IMR-90 (cell line): ENCODE measurements at regions not wholly inside any gene's neighbourhood (a gene's known extent, or its start where the extent isn't known, plus 50 kb on each side); places are given as distances from the start of the nearest gene placed in this dataset.

Source experiments
- ATAC-seq: fragments of 200-7000 bp; cut with Tn5 transposase; 2 replicates; pipeline ENCODE4 v1.9.1; 2020; ENCODE audit warnings: low read depth, mild to moderate bottlenecking, moderate library complexity
- BruUV-seq: library from RNA; stranded (reverse); fragments of 400-500 nt; replicated peaks from 2 replicates; lab custom pipeline; 2021; lab: Mats Ljungman, UMichigan
- CTCF ChIA-PET: fragments of 300-600 bp; formaldehyde crosslinking; extraction: SDS; loops from one replicate; lab custom pipeline; 2021; ENCODE audit warnings: antibody characterized with exemption; lab: Yijun Ruan, JAX
- POLR2A ChIA-PET: fragments of 300-600 bp; sonication (Branson Sonifier 250); formaldehyde crosslinking; loops from one replicate; lab custom pipeline; 2022; ENCODE audit warnings: antibody characterized with exemption; ENCODE audit not compliant: unreplicated experiment; lab: Charles Lee
- DNase-seq: peaks from one replicate; pipeline ENCODE4 v3.0.0; 2013
- H2AFZ ChIP-seq: replicated peaks from 2 replicates; pipeline ENCODE3; 2013; ENCODE audit warnings: low read length, mild to moderate bottlenecking; ENCODE audit not compliant: poor library complexity
- H2AK5ac ChIP-seq: 2 replicates; pipeline ENCODE4 v1.6.1; 2013; ENCODE audit warnings: low read depth, low read length, inconsistent platforms
- H2AK9ac ChIP-seq: replicated peaks from 2 replicates; pipeline ENCODE3; 2013; ENCODE audit warnings: mild to moderate bottlenecking, low read depth, low read length, moderate library complexity; ENCODE audit not compliant: poor library complexity
- H2BK120ac ChIP-seq: 2 replicates; pipeline ENCODE4 v1.6.1; 2013; ENCODE audit warnings: low read depth, low read length, inconsistent platforms
- H2BK15ac ChIP-seq: 3 replicates; pipeline ENCODE4 v1.6.1; 2013; ENCODE audit warnings: low read depth, low read length, inconsistent platforms
- H2BK20ac ChIP-seq: 2 replicates; pipeline ENCODE4 v1.6.1; 2013; ENCODE audit warnings: low read depth, mild to moderate bottlenecking, inconsistent platforms, low read length, moderate library complexity
- H2BK5ac ChIP-seq: 2 replicates; pipeline ENCODE4 v1.6.1; 2013; ENCODE audit warnings: mild to moderate bottlenecking, low read depth, low read length, inconsistent platforms; ENCODE audit not compliant: poor library complexity, severe bottlenecking
- H3K14ac ChIP-seq: replicated peaks from 2 replicates; pipeline ENCODE4 v1.6.1; 2013; ENCODE audit warnings: low read depth, low read length, inconsistent platforms
- H3K18ac ChIP-seq: 2 replicates; pipeline ENCODE4 v1.6.1; 2013; ENCODE audit warnings: low read depth, low read length, control low read depth
- H3K23ac ChIP-seq: 2 replicates; pipeline ENCODE4 v1.6.1; 2013; ENCODE audit warnings: low read depth, low read length, inconsistent platforms
- H3K27ac ChIP-seq: 2 replicates; pipeline ENCODE4 v1.5.1; 2013; ENCODE audit warnings: mild to moderate bottlenecking, control low read depth, low read length; ENCODE audit not compliant: insufficient read depth
- H3K27me3 ChIP-seq: 2 replicates; pipeline ENCODE4 v1.6.1; 2013; ENCODE audit warnings: low read length; ENCODE audit not compliant: control insufficient read depth, insufficient read depth
- H3K36me3 ChIP-seq: 2 replicates; pipeline ENCODE4 v1.6.1; 2013; ENCODE audit warnings: low read length, mixed read lengths; ENCODE audit not compliant: control insufficient read depth, insufficient read depth
- H3K4ac ChIP-seq: 2 replicates; pipeline ENCODE4 v1.6.1; 2013; ENCODE audit warnings: low read depth, low read length, inconsistent platforms
- H3K4me1 ChIP-seq: 2 replicates; pipeline ENCODE4 v1.6.1; 2013; ENCODE audit warnings: low read length, mixed read lengths; ENCODE audit not compliant: control insufficient read depth, insufficient read depth
- H3K4me2 ChIP-seq: 2 replicates; pipeline ENCODE4 v1.6.1; 2013; ENCODE audit warnings: low read depth, mild to moderate bottlenecking, control low read depth, low read length, moderate library complexity
- H3K4me3 ChIP-seq: 2 replicates; pipeline ENCODE4 v1.5.1; 2013; ENCODE audit warnings: low read depth, mild to moderate bottlenecking, control low read depth, low read length, moderate library complexity; ENCODE audit not compliant: insufficient read depth
- H3K56ac ChIP-seq: 2 replicates; pipeline ENCODE4 v1.6.1; 2013; ENCODE audit warnings: low read length, inconsistent platforms; ENCODE audit not compliant: insufficient read depth; ENCODE audit errors: extremely low read depth
- H3K79me1 ChIP-seq, 2 experiments: 2 replicates each; pipeline ENCODE4 v1.6.1; 2013; ENCODE audit warnings: low read length in 2 of 2, inconsistent platforms in 1 of 2, low read depth in 1 of 2
- H3K9ac ChIP-seq: 2 replicates; pipeline ENCODE4 v1.6.1; 2013; ENCODE audit warnings: low read depth, low read length, control low read depth
- H3K9me1 ChIP-seq: 2 replicates; pipeline ENCODE4 v1.6.1; 2013; ENCODE audit warnings: low read length, inconsistent platforms; ENCODE audit not compliant: insufficient read depth
- H3K9me3 ChIP-seq: 2 replicates; pipeline ENCODE4 v1.6.1; 2013; ENCODE audit warnings: low read length; ENCODE audit not compliant: control insufficient read depth, insufficient read depth
- H4K20me1 ChIP-seq: 2 replicates; pipeline ENCODE4 v1.6.1; 2013; ENCODE audit warnings: low read length, inconsistent platforms; ENCODE audit not compliant: insufficient read depth
- H4K5ac ChIP-seq: 2 replicates; pipeline ENCODE4 v1.6.1; 2013; ENCODE audit warnings: mild to moderate bottlenecking, low read depth, low read length, control low read depth
- H4K8ac ChIP-seq, 2 experiments: 2 replicates each; pipeline ENCODE4 v1.6.1; 2013; ENCODE audit warnings: low read depth in 2 of 2, low read length in 2 of 2, control low read depth in 1 of 2, inconsistent platforms in 1 of 2
- H4K91ac ChIP-seq: 2 replicates; pipeline ENCODE4 v1.6.1; 2013; ENCODE audit warnings: low read depth, low read length, inconsistent platforms; ENCODE audit not compliant: insufficient read depth
- BHLHE40 ChIP-seq: fragments of 150-350 bp; IDR thresholded peaks from 2 replicates; pipeline ENCODE4 v1.6.1; 2016; ENCODE audit warnings: mild to moderate bottlenecking, low read depth, low read length
- CHD1 ChIP-seq: IDR thresholded peaks from 2 replicates; pipeline ENCODE4 v1.6.1; 2012; ENCODE audit warnings: low read depth, low read length, improper control_type of control experiment
- CTCF ChIP-seq: conservative IDR thresholded peaks from 2 replicates; pipeline ENCODE4 v1.5.1; 2012; ENCODE audit warnings: mild to moderate bottlenecking, low read depth, low read length, improper control_type of control experiment
- ELK1 ChIP-seq: fragments of 150-350 bp; IDR thresholded peaks from 2 replicates; pipeline ENCODE4 v1.6.1; 2016; ENCODE audit warnings: low read depth, mild to moderate bottlenecking, low read length, moderate library complexity, borderline replicate concordance
- FOS ChIP-seq: fragments of 150-350 bp; IDR thresholded peaks from 2 replicates; pipeline ENCODE4 v1.6.1; 2016; ENCODE audit warnings: low read depth, low read length
- MAZ ChIP-seq: IDR thresholded peaks from 2 replicates; pipeline ENCODE4 v1.6.1; 2012; ENCODE audit warnings: low read depth, mild to moderate bottlenecking, low read length, improper control_type of control experiment, moderate library complexity, borderline replicate concordance
- MXI1 ChIP-seq: IDR thresholded peaks from 2 replicates; pipeline ENCODE4 v1.6.1; 2012; ENCODE audit warnings: low read depth, mild to moderate bottlenecking, low read length, moderate library complexity, borderline replicate concordance
- NFE2L2 ChIP-seq: fragments of 150-350 bp; IDR thresholded peaks from 2 replicates; pipeline ENCODE4 v1.6.1; 2016; ENCODE audit warnings: low read depth, mild to moderate bottlenecking, low read length
- POLR2A ChIP-seq: IDR thresholded peaks from 2 replicates; pipeline ENCODE4 v1.6.1; 2012; ENCODE audit warnings: mild to moderate bottlenecking, low read depth, low read length
- RCOR1 ChIP-seq: IDR thresholded peaks from 2 replicates; pipeline ENCODE4 v1.6.1; 2012; ENCODE audit warnings: mild to moderate bottlenecking, low read length, improper control_type of control experiment; ENCODE audit not compliant: insufficient replicate concordance
- RFX5 ChIP-seq: IDR thresholded peaks from 2 replicates; pipeline ENCODE4 v1.8.0; 2012; ENCODE audit warnings: low read depth, mild to moderate bottlenecking, low read length, moderate library complexity
- SMC3 ChIP-seq: fragments of 150-350 bp; IDR thresholded peaks from 2 replicates; pipeline ENCODE4 v1.6.1; 2016; ENCODE audit warnings: low read depth, mild to moderate bottlenecking, antibody characterized with exemption, low read length, moderate library complexity
- USF2 ChIP-seq: fragments of 150-350 bp; IDR thresholded peaks from 2 replicates; pipeline ENCODE4 v1.6.1; 2017; ENCODE audit warnings: mild to moderate bottlenecking, antibody characterized with exemption, low read length, low read depth
- WGBS, 2 experiments: methylation state at CpG; one replicate each; pipeline versions ENCODE4 v1.1.5 to v1.1.7; 2013; ENCODE audit warnings: missing lambda C conversion rate in 2 of 2; ENCODE audit not compliant: insufficient read length in 1 of 2; ENCODE audit errors: extremely low coverage in 2 of 2; 5-methylcytosine and 5-hydroxymethylcytosine counted together
- dilution Hi-C: fragments of 300-500 bp; cut with HindIII; formaldehyde crosslinking; loops from one replicate; pipeline ENCODE4 v1.14.3; 2018; ENCODE audit warnings: low sequenced_read_pairs; ENCODE audit not compliant: unreplicated experiment
- in situ Hi-C: fragments of 300-500 bp; cut with MboI; formaldehyde crosslinking; loops from 3 replicates; pipeline ENCODE4 v1.14.3; 2019; ENCODE audit warnings: low sequenced_read_pairs, inconsistent platforms, mixed read lengths
- intact Hi-C: fragments of 100-400 bp; cut with micrococcal nuclease; formaldehyde crosslinking; loops from 2 replicates; pipeline ENCODE4 v1.10.0; 2022

- H3K18ac ChIP-seq: no peak overlapping the region
- intact Hi-C loops: no loop called here
These were observed 586.6 kb upstream of the MKI67 start for GRCh38 chr10:128712661-128713400.

More at GRCh38 chr10:128712661-128713400, 586.6 kb upstream of the MKI67 start:
- Histone ChIP-seq H2AK5ac (no peak overlapping the region), H3K56ac (no peak overlapping the region), H2BK5ac (no peak overlapping the region), H3K27ac (no peak overlapping the region), H2AK9ac (no peak overlapping the region), H3K14ac (no peak overlapping the region), H2BK120ac (no peak overlapping the region), H4K8ac (no peak overlapping the region), H3K4ac (no peak overlapping the region), H4K91ac (no peak overlapping the region), H3K27me3 (no peaks in the 10 kb centered on the region), H4K20me1 (no peaks in the 10 kb centered on the region), H3K4me3 (no peak overlapping the region), H3K9ac (no peak overlapping the region), H3K9me1 (no peaks in the 10 kb centered on the region), H3K4me1 (no peaks in the 10 kb centered on the region), H3K23ac (no peak overlapping the region), H3K9me3 (peaks cover 45% of the 10 kb centered on the region), H3K36me3 (no peaks in the 10 kb centered on the region), H2BK20ac (no peak overlapping the region), H3K4me2 (no peak overlapping the region), H2BK15ac (no peak overlapping the region), H2AFZ (no peak overlapping the region), H4K5ac (no peak overlapping the region), H3K79me1 (no peaks in the 10 kb centered on the region)
- CTCF ChIA-PET: no interaction called here
- WGBS, 2 experiments: 55% methylated on average over 7 of the region's 18 CpGs; no CpG with 5 or more reads in 1 of the 2 experiments
- DNase-seq (no peak), ATAC-seq (no peak)
- in situ Hi-C loops: no loop called here
- no TSS peak for BruUV-seq
- POLR2A ChIA-PET: no interaction called here
- dilution Hi-C loops: no loop called here
- no peak for TF ChIP-seq FOS
- TF ChIP-seq ELK1: no peak
- TF ChIP-seq CTCF: no peak
- TF ChIP-seq CHD1: no peak
- TF ChIP-seq MXI1: no peak
- no peak for TF ChIP-seq POLR2A
- TF ChIP-seq BHLHE40: no peak
- TF ChIP-seq SMC3: no peak
- TF ChIP-seq RCOR1: no peak
- TF ChIP-seq USF2: no peak
- no peak for TF ChIP-seq RFX5
- TF ChIP-seq MAZ: no peak
- no peak for TF ChIP-seq NFE2L2
